Cardiac fibroblast (primary cell): ENCODE measurements at regions not wholly inside any gene's neighbourhood (a gene's known extent, or its start where the extent isn't known, plus 50 kb on each side); places are given as distances from the start of the nearest gene placed in this dataset.

ENCODE experiments used
- DNase-seq, 2 donors: peaks; one replicate each; pipeline versions ENCODE4 v3.0.0 to v3.0.0-alpha.2; 2010; ENCODE audit warnings: low read depth in 2 of 2
- H3K4me3 ChIP-seq, 2 donors: replicated peaks in 1 of 2; 1 replicate in 1 of 2; 2 replicates in 1 of 2; pipeline ENCODE4 v1.5.1; 2011; ENCODE audit warnings: low read depth in 2 of 2, low read length in 2 of 2, mild to moderate bottlenecking in 2 of 2, moderate library complexity in 1 of 2
- TF ChIP-seq, protein P1 (sequence below): IDR thresholded peaks from one replicate; pipeline ENCODE4 v1.5.1; 2011; ENCODE audit warnings: low read depth, mild to moderate bottlenecking, low read length, inconsistent platforms

DNA sequence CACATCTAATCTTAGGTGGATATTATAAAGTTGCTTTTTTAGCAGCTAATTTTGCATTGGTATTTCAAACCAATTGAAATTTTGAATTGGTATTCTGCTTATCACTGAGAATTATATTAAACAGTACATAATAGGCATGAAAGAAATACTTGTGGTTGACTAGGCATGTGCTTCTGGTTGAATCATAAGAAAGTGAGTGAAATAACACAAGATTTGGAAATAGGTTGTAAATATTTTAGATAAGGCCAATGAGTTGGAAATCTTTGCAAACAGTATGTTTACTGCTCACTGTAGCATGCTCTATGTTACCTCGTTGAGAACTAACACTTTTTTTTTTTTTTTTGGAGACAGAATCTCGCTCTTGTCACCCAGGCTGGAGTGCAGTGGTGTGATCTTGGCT lies 66.8 kb upstream of the RFC3 start:
- DNase-seq: peak; percentile 68 to 78
- TF ChIP-seq, protein P1, sequence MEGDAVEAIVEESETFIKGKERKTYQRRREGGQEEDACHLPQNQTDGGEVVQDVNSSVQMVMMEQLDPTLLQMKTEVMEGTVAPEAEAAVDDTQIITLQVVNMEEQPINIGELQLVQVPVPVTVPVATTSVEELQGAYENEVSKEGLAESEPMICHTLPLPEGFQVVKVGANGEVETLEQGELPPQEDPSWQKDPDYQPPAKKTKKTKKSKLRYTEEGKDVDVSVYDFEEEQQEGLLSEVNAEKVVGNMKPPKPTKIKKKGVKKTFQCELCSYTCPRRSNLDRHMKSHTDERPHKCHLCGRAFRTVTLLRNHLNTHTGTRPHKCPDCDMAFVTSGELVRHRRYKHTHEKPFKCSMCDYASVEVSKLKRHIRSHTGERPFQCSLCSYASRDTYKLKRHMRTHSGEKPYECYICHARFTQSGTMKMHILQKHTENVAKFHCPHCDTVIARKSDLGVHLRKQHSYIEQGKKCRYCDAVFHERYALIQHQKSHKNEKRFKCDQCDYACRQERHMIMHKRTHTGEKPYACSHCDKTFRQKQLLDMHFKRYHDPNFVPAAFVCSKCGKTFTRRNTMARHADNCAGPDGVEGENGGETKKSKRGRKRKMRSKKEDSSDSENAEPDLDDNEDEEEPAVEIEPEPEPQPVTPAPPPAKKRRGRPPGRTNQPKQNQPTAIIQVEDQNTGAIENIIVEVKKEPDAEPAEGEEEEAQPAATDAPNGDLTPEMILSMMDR: no peak
- H3K4me3 ChIP-seq: no peak overlapping the region

DNA sequence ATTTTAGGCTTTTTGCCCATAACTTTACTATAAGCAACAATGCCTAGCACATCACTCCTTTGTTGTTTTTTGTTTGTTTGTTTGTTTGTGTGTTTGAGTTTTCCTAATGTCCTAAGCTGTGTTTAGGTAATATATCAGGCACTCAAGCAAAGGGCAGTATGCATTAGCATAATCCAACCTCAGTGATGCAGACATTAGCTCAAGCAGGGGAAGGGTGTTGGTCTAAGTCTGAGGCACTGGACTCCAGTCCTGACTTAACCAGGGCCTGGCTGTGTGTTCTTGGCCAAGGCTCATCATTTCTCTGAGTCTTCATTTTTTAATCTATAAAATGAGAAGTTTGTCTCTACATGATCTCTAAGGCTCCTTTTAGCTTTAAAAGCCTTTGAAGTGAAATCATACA lies 65.9 kb upstream of the RFC3 start:
- TF ChIP-seq, protein P1: no peak
- H3K4me3 ChIP-seq: no peak overlapping the region
- no peak for DNase-seq

DNA sequence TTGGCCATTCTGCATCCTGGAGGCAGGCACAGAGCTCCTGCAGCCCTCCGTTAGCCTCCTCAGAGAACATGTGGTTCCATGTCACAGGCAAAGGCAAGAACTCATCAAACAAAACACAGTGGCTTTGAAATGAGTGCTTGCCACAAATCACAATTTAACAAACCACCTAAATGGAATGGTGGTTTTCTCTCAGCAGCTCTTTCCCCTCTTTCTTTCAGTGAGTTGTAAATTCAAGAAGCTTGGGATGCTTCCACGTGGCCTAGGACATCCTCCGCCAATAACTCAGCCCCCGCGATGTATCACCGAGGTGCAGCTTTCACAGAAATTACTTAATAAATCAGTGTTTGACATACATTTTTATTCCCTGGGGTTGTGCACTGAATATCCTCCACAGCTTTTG lies 65.4 kb upstream of the RFC3 start:
- DNase-seq: no peak
- TF ChIP-seq, protein P1: no peak
- H3K4me3 ChIP-seq: no peak overlapping the region

DNA sequence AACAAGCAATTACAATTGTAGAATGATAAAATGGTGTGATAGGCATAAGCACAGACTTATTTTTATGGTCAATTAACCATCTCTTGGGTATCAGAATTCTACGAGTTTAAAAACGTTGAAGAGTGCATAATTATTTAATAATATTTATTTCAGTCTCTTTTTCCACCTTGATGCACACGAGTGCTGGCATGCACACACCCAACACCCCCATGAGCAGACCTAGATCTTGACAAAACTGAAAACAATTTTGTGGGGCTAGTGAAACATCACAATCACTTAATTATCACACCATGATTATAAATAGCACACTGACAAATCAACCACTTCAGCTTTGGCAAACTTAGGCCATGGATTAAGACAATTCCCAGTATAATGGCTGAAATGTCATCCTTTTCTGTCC lies 61.0 kb upstream of the RFC3 start:
- TF ChIP-seq, protein P1: no peak
- no peak overlapping the region for H3K4me3 ChIP-seq
- no peak for DNase-seq

DNA sequence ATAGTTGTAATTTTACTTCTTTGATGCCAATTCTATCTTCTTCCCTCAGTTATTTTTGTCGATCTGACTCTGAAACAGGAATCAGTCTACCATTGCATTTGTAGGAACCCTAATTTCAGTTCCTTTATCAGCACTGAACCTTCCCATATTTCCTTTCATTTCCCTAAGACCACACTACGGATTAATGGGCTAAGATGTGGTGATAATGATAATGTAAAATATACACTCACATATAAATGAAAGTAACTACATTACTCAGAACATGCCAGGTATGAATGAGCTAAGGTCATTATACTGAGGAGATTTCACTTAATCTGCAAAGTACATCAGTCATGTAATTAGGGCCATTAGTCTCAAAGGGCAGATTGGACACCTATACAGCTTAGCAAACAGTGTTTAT lies 60.2 kb upstream of the RFC3 start:
- TF ChIP-seq, protein P1: no peak
- no peak overlapping the region for H3K4me3 ChIP-seq

DNA sequence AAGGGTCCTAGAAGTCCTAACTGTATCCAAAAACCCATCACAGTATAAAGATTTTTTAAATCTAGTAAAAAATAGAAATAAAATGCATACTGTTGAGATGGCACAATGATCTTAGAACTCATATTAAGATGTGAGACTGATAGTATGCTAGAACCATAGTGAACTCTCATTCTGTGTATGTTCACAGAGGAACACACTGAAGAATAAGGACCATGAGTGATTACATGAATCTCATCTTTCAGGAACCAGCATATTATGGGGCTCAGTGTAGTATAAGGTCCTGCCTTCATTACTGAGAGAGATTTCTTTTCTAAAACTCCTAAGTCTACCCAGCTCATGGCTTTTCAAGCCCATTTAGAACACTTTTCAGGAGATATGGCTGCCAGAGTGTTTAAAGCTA lies 59.8 kb upstream of the RFC3 start:
- DNase-seq: no peak
- TF ChIP-seq, protein P1: no peak

More for the DNA sequence above, 60.2 kb upstream of the RFC3 start:
- DNase-seq: no peak

DNA sequence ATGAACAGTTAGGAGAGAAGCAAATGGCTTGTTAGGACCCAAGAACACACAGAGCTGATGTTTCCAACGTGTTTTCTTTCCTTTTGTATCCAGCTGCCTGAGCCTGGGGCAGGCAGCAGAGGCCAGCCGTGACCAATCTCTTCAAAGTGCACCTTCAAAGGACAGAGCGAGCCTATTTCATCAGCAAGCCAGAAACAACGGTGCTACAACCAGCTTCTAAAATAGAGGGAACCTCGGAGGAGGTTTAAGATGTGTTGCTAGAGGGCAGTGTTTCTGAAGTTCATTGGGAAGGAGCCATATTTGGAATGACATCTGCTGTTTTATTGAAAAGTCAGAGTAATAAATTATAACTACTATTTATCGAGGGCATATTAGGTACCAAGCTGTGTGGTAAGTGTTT lies 56.2 kb upstream of the RFC3 start:
- DNase-seq: peak in 1 of 2 donors; percentile 4
- TF ChIP-seq, protein P1: peak; percentile 2
- H3K4me3 ChIP-seq: no peak overlapping the region

More for the DNA sequence above, 59.8 kb upstream of the RFC3 start:
- no peak overlapping the region for H3K4me3 ChIP-seq
